ENCODE measurements at regions not wholly inside any gene's neighbourhood (a gene's known extent, or its start where the extent isn't known, plus 50 kb on each side); places are given as distances from the start of the nearest gene placed in this dataset.

GRCh38 chr3:157916672-157917071 is 189.5 kb downstream of the SHOX2 start:
- Histone ChIP-seq H3K4me3 (ENCODE audit: low read depth, low read length) (no peak overlapping the region), H3K27me3 (ENCODE audit: control insufficient read depth, insufficient read depth, low read length) (no peaks in the 10 kb centered on the region), H3K36me3 (ENCODE audit: control insufficient read depth, insufficient read depth, low read length) (no peaks in the 10 kb centered on the region)
- TF ChIP-seq CTCF (IDR thresholded peaks at IDR 0.05; ENCODE audit: insufficient read depth, low read depth, low read length): no peak
- no peak for DNase-seq (ENCODE audit: low read depth)
- POLR2A ChIA-PET: no interaction called here
- CTCF ChIA-PET: no interaction called here

GRCh38 chr3:157914882-157915281 is 191.3 kb downstream of the SHOX2 start:
- no peaks in the 10 kb centered on the region for H3K36me3 ChIP-seq (ENCODE audit: control insufficient read depth, insufficient read depth, low read length)
- CTCF ChIA-PET: interaction anchor here (0.6 kb wide), 1 partner anchor 41 kb away, joined by 3 read pairs; no protein-coding TSS in a partner anchor
- H3K27me3 ChIP-seq (ENCODE audit: control insufficient read depth, insufficient read depth, low read length): no peaks in the 10 kb centered on the region
- no peak for TF ChIP-seq CTCF (IDR thresholded peaks at IDR 0.05; ENCODE audit: insufficient read depth, low read depth, low read length)
- no peak overlapping the region for H3K4me3 ChIP-seq (ENCODE audit: low read depth, low read length)
- DNase-seq (ENCODE audit: low read depth): no peak
- POLR2A ChIA-PET: no interaction called here

- ChIA-PET CTCF (interaction anchor here (1.0 kb wide), 1 partner anchor 381 kb away, joined by 4 read pairs; no protein-coding TSS in a partner anchor), POLR2A (no interaction called here)
- Histone ChIP-seq H3K4me3 (ENCODE audit: low read depth, low read length) (no peak overlapping the region), H3K36me3 (ENCODE audit: control insufficient read depth, insufficient read depth, low read length) (no peaks in the 10 kb centered on the region), H3K27me3 (ENCODE audit: control insufficient read depth, insufficient read depth, low read length) (no peaks in the 10 kb centered on the region)
- TF ChIP-seq CTCF (IDR thresholded peaks at IDR 0.05; ENCODE audit: insufficient read depth, low read depth, low read length): no peak
- peak; percentile 62 for DNase-seq (ENCODE audit: low read depth)
Observed at GRCh38 chr3:157913741-157914150, 192.5 kb downstream of the SHOX2 start.

- TF ChIP-seq CTCF (IDR thresholded peaks at IDR 0.05; ENCODE audit: insufficient read depth, low read depth, low read length): no peak
- Histone ChIP-seq H3K36me3 (ENCODE audit: control insufficient read depth, insufficient read depth, low read length) (no peaks in the 10 kb centered on the region), H3K27me3 (ENCODE audit: control insufficient read depth, insufficient read depth, low read length) (no peaks in the 10 kb centered on the region; the same call in 1 of the 2 replicates), H3K4me3 (ENCODE audit: low read depth, low read length) (no peak overlapping the region)
- POLR2A ChIA-PET: no interaction called here
- DNase-seq (ENCODE audit: low read depth): no peak
- CTCF ChIA-PET: interaction anchor here (0.9 to 1.4 kb wide), 4 partner anchors 305 to 382 kb away, joined by 3 to 5 read pairs (median 4); no protein-coding TSS in a partner anchor
Observed at GRCh38 chr3:157912514-157913451, 193.4 kb downstream of the SHOX2 start.

GRCh38 chr3:157906627-157907026 is 199.6 kb downstream of the SHOX2 start:
- peak; percentile 43 for TF ChIP-seq CTCF (IDR thresholded peaks at IDR 0.05; ENCODE audit: insufficient read depth, low read depth, low read length)
- DNase-seq (ENCODE audit: low read depth): no peak
- CTCF ChIA-PET: interaction anchor here (0.9 to 1.7 kb wide), 4 partner anchors 290 to 374 kb away, joined by 3 to 7 read pairs (median 4); no protein-coding TSS in a partner anchor

More at GRCh38 chr3:157906627-157907026, 199.6 kb downstream of the SHOX2 start:
- Histone ChIP-seq H3K27me3 (ENCODE audit: control insufficient read depth, insufficient read depth, low read length) (no peaks in the 10 kb centered on the region; the same call in 1 of the 2 replicates), H3K4me3 (ENCODE audit: low read depth, low read length) (no peak overlapping the region), H3K36me3 (ENCODE audit: control insufficient read depth, insufficient read depth, low read length) (no peaks in the 10 kb centered on the region)
- POLR2A ChIA-PET: no interaction called here
